Thyroid gland (tissue), 4 donors: ENCODE measurements at regions not wholly inside any gene's neighbourhood (a gene's known extent, or its start where the extent isn't known, plus 50 kb on each side); places are given as distances from the start of the nearest gene placed in this dataset.

Source experiments
- DNase-seq, 2 donors: peaks; one replicate each; pipeline ENCODE4 v3.0.0-alpha.2; 2019
- H3K27ac ChIP-seq, 3 donors: fragments of 200-600 bp; sonication (generic); 1 replicate in 2 of 3; 2 replicates in 1 of 3; pipeline ENCODE4 v1.5.1; 2016 to 2019; ENCODE audit warnings: mild to moderate bottlenecking in 1 of 3, moderate library complexity in 1 of 3
- H3K27me3 ChIP-seq: fragments of 200-600 bp; sonication (generic); one replicate; pipeline ENCODE4 v1.5.1; 2019
- H3K36me3 ChIP-seq, 2 donors: fragments of 200-600 bp; sonication (generic); one replicate each; pipeline ENCODE4 v1.5.1; 2016 to 2019
- H3K4me1 ChIP-seq, 2 donors: fragments of 200-600 bp; sonication (generic); one replicate each; pipeline ENCODE4 v1.5.1; 2017 to 2019
- H3K4me3 ChIP-seq, 3 donors: fragments of 200-600 bp; sonication (generic); replicated peaks in 1 of 3; 1 replicate in 2 of 3; 2 replicates in 1 of 3; pipeline ENCODE4 v1.5.1; 2016; ENCODE audit warnings: mild to moderate bottlenecking in 1 of 3
- H3K9me3 ChIP-seq: fragments of 200-600 bp; sonication (generic); one replicate; pipeline ENCODE4 v1.5.1; 2017
- POLR2A ChIP-seq, 2 donors: fragments of 450-650 bp; IDR thresholded peaks; one replicate each; pipeline ENCODE4 v1.6.1; 2017; ENCODE audit warnings: antibody characterized with exemption in 2 of 2, mild to moderate bottlenecking in 2 of 2, moderate library complexity in 1 of 2
- WGBS, 2 donors: methylation state at CpG; one replicate each; pipeline ENCODE4 v1.1.5; 2017; 5-methylcytosine and 5-hydroxymethylcytosine counted together
- intact Hi-C: fragments of 100-400 bp; cut with DNase I; formaldehyde crosslinking; loops from one replicate; pipeline ENCODE4 v1.15.1; 2023
- TF ChIP-seq, protein P1 (sequence below), 6 experiments: fragments of 200-600 bp in 3 of 6; fragments of 450-650 bp in 3 of 6; sonication (generic) in 3 of 6; IDR thresholded peaks; one replicate each; pipeline ENCODE4 v1.5.1; 2016 to 2019; ENCODE audit warnings: antibody characterized with exemption in 6 of 6, mild to moderate bottlenecking in 2 of 6, inconsistent platforms in 1 of 6, moderate library complexity in 1 of 6

DNA sequence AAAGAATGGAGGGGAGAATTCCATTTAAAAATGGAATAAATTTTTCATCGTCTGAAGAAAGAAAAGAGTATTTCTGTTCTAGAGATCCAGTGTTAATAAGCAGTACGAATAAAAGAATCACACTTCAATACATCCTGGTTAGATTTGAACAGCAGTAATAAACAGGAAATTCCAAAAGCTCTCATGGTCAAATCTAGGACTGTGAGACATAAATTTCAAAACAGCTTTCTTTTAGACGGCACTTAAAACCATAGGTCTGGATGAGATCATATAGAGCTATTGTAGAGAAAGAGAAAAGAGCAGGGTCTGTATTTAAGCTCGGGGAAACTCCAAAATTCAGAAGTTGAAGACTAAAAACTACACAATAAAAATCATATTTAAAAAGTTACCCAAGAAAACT is 1006.9 kb upstream of the CTNND2 start:
- WGBS, 2 donors: 48 to 63% methylated on average over 4 of the region's 4 CpGs
- no peaks in the 10 kb centered on the region for H3K27me3 ChIP-seq
- intact Hi-C loops: no loop called here

DNA sequence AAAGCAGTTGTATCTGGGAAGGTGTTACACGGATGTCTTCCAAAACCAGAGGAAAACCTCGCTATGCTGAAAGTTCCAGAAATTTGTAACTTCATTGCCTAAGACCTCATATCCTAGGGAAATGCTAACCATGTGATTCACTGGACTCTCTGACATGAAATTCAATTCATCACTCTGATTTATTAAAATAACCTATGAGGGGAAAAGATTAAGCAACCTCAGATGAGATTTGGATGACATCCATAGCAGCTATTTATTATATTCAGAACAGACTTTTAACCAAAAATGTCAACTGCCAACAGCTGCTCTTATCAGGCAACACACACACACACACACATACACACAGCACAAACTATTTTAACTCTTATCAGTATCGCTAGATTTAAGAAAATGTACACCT is 1006.4 kb upstream of the CTNND2 start:
- Histone ChIP-seq H3K27me3 (no peaks in the 10 kb centered on the region), H3K4me1 (no peaks in the 10 kb centered on the region), H3K9me3 (no peaks in the 10 kb centered on the region), H3K27ac (no peak overlapping the region), H3K36me3 (no peaks in the 10 kb centered on the region), H3K4me3 (no peak overlapping the region)
- DNase-seq: no peak
- 62 to 69% methylated on average over 3 of the region's 3 CpGs for WGBS, 2 donors
- intact Hi-C loops: no loop called here
- TF ChIP-seq, protein P1, sequence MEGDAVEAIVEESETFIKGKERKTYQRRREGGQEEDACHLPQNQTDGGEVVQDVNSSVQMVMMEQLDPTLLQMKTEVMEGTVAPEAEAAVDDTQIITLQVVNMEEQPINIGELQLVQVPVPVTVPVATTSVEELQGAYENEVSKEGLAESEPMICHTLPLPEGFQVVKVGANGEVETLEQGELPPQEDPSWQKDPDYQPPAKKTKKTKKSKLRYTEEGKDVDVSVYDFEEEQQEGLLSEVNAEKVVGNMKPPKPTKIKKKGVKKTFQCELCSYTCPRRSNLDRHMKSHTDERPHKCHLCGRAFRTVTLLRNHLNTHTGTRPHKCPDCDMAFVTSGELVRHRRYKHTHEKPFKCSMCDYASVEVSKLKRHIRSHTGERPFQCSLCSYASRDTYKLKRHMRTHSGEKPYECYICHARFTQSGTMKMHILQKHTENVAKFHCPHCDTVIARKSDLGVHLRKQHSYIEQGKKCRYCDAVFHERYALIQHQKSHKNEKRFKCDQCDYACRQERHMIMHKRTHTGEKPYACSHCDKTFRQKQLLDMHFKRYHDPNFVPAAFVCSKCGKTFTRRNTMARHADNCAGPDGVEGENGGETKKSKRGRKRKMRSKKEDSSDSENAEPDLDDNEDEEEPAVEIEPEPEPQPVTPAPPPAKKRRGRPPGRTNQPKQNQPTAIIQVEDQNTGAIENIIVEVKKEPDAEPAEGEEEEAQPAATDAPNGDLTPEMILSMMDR (IDR thresholded peaks at IDR 0.05): no peak
- TF ChIP-seq POLR2A (IDR thresholded peaks at IDR 0.05): no peak

More for the DNA sequence above, 1006.9 kb upstream of the CTNND2 start:
- Histone ChIP-seq H3K4me1 (no peaks in the 10 kb centered on the region), H3K4me3 (no peak overlapping the region), H3K27ac (no peak overlapping the region), H3K36me3 (no peaks in the 10 kb centered on the region), H3K9me3 (no peaks in the 10 kb centered on the region)
- no peak for TF ChIP-seq POLR2A (IDR thresholded peaks at IDR 0.05)
- TF ChIP-seq, protein P1 (IDR thresholded peaks at IDR 0.05): no peak
- DNase-seq: no peak

DNA sequence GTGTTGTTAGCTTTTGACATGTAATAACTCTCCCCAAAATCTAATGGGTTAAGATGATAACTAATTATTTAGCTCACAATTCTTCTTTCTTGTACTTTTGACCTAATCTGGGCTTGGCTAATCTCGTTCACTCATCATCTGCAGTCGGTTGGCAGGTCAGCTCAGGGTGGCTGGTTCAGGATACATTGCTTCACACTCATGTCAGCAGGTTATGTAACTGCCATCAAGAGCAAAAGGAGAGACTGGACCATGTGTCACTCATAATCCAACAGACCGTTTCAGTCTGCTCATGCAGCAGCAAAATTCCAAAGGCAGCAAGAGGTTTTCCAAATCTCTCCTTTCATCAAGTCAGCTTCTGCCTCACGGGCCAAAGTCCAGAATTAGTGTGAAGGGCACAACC is 998.4 kb upstream of the CTNND2 start:
- no peak overlapping the region for H3K4me3 ChIP-seq
- H3K36me3 ChIP-seq: no peaks in the 10 kb centered on the region
- H3K4me1 ChIP-seq: no peaks in the 10 kb centered on the region
- 57 to 62% methylated on average over 4 of the region's 4 CpGs for WGBS, 2 donors
- no peak overlapping the region for H3K27ac ChIP-seq
- no peaks in the 10 kb centered on the region for H3K27me3 ChIP-seq
- no peak for DNase-seq
- TF ChIP-seq POLR2A (IDR thresholded peaks at IDR 0.05): no peak
- TF ChIP-seq, protein P1 (IDR thresholded peaks at IDR 0.05): no peak
- intact Hi-C loops: no loop called here
- no peaks in the 10 kb centered on the region for H3K9me3 ChIP-seq

DNA sequence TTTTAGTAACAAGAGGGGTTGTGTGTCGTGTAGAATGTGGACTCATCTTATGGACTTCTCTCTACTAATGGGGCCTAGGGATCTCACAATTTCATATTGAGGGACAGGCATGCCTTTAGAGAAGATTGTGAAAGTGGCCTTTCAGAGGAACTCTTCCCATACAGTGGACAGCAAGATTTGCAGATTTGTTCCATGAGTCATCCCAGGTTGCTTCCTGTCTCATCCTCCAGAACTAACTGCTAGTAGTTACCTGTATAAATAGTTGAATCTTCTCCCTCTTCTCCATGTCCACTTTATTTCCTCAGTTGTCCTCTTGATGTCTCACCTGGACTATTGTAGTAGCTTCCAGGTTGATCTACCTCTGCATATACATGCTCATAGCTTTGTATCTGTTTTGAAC is 997.5 kb upstream of the CTNND2 start:
- DNase-seq: no peak
- intact Hi-C loops: no loop called here
- Histone ChIP-seq H3K4me3 (no peak overlapping the region), H3K27me3 (no peaks in the 10 kb centered on the region), H3K9me3 (no peaks in the 10 kb centered on the region), H3K36me3 (no peaks in the 10 kb centered on the region), H3K4me1 (no peaks in the 10 kb centered on the region), H3K27ac (no peak overlapping the region)
- WGBS, 2 donors: 96 to 97% methylated on average over 1 of the region's 1 CpG
- TF ChIP-seq, protein P1 (IDR thresholded peaks at IDR 0.05): no peak
- TF ChIP-seq POLR2A (IDR thresholded peaks at IDR 0.05): no peak

DNA sequence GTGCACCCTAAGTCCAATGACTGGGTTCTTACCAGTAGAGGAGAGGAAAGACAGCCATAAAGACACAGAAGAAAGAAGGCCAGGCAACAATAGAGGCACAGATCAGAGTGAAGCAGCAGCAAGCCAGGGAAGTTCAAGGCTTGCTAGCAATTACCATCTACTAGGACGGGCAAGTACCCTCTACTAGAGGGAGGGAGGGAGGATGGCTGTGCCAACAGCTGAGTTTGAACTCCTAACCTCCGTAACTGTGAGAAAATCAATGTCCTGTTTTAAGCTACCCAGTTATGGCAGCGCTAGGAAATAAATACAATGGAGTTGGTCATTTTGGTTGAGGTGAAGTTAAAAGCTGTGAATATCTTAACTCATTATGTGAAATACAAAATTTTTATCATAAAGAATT is 991.8 kb upstream of the CTNND2 start:
- H3K36me3 ChIP-seq: no peaks in the 10 kb centered on the region
- intact Hi-C loops: no loop called here
- H3K4me3 ChIP-seq: no peak overlapping the region
- H3K27me3 ChIP-seq: no peaks in the 10 kb centered on the region
- DNase-seq: no peak
- no peak overlapping the region for H3K27ac ChIP-seq
- no peaks in the 10 kb centered on the region for H3K4me1 ChIP-seq
- TF ChIP-seq, protein P1 (IDR thresholded peaks at IDR 0.05): no peak
- TF ChIP-seq POLR2A (IDR thresholded peaks at IDR 0.05): no peak
- WGBS, 2 donors: 87 to 88% methylated on average over 3 of the region's 3 CpGs
- no peaks in the 10 kb centered on the region for H3K9me3 ChIP-seq
